Mesothelial cell of epicardium (in vitro differentiated cells): ENCODE measurements at regions not wholly inside any gene's neighbourhood (a gene's known extent, or its start where the extent isn't known, plus 50 kb on each side); places are given as distances from the start of the nearest gene placed in this dataset.

Experiments used
- DNase-seq, 2 experiments: peaks; one replicate each; pipeline ENCODE4 v3.0.0; 2021; ENCODE audit warnings: low spot score in 2 of 2; ENCODE audit not compliant: unreplicated experiment in 2 of 2
- H3K27ac Mint-ChIP-seq: 2 replicates; pipeline ENCODE4 v1.8.0; 2021; ENCODE audit warnings: mixed read lengths
- H3K27me3 Mint-ChIP-seq: 2 replicates; pipeline ENCODE4 v1.8.0; 2021; ENCODE audit warnings: low read depth, mixed read lengths
- H3K36me3 Mint-ChIP-seq: 2 replicates; pipeline ENCODE4 v1.8.0; 2021; ENCODE audit warnings: mixed read lengths
- H3K4me1 Mint-ChIP-seq: 2 replicates; pipeline ENCODE4 v1.8.0; 2021; ENCODE audit warnings: mixed read lengths
- H3K4me3 Mint-ChIP-seq: 2 replicates; pipeline ENCODE4 v1.8.0; 2021; ENCODE audit warnings: mild to moderate bottlenecking, moderate library complexity, mixed read lengths
- H3K9me3 Mint-ChIP-seq: 2 replicates; pipeline ENCODE4 v1.8.0; 2021; ENCODE audit warnings: mixed read lengths
- CTCF ChIP-seq: fragments of 200-600 bp; sonication (generic); IDR thresholded peaks from one replicate; pipeline ENCODE4 v1.5.0; 2021; ENCODE audit warnings: antibody characterized with exemption; ENCODE audit not compliant: unreplicated experiment

- H3K9me3 Mint-ChIP-seq: no peaks in the 10 kb centered on the region
- no peaks in the 10 kb centered on the region for H3K27me3 Mint-ChIP-seq
- no peak overlapping the region for H3K27ac Mint-ChIP-seq
- TF ChIP-seq CTCF: no peak
- H3K4me3 Mint-ChIP-seq: no peak overlapping the region
- no peak for DNase-seq
- no peaks in the 10 kb centered on the region for H3K36me3 Mint-ChIP-seq
- peaks cover 48% of the 10 kb centered on the region for H3K4me1 Mint-ChIP-seq
Observed at GRCh38 chr6:87908978-87909811, 138.4 kb upstream of the SPACA1 start.

GRCh38 chr6:87907521-87907920 lies 140.1 kb upstream of the SPACA1 start:
- H3K27ac Mint-ChIP-seq: no peak overlapping the region

GRCh38 chr6:87905101-87905641 lies 142.5 kb upstream of the SPACA1 start:
- Mint-ChIP-seq H3K27me3 (no peaks in the 10 kb centered on the region), H3K27ac (peak overlapping the region; percentile 19), H3K4me1 (peaks cover 52% of the 10 kb centered on the region)

More at GRCh38 chr6:87907521-87907920, 140.1 kb upstream of the SPACA1 start:
- H3K4me1 Mint-ChIP-seq: peaks cover 50% of the 10 kb centered on the region
- no peak overlapping the region for H3K4me3 Mint-ChIP-seq
- DNase-seq: no peak
- no peak for TF ChIP-seq CTCF
- H3K27me3 Mint-ChIP-seq: no peaks in the 10 kb centered on the region
- no peaks in the 10 kb centered on the region for H3K9me3 Mint-ChIP-seq
- H3K36me3 Mint-ChIP-seq: no peaks in the 10 kb centered on the region

GRCh38 chr6:87904011-87904410 lies 143.6 kb upstream of the SPACA1 start:
- Mint-ChIP-seq H3K4me3 (no peak overlapping the region), H3K4me1 (peaks cover 48% of the 10 kb centered on the region)

More at GRCh38 chr6:87905101-87905641, 142.5 kb upstream of the SPACA1 start:
- TF ChIP-seq CTCF: no peak
- no peaks in the 10 kb centered on the region for H3K9me3 Mint-ChIP-seq
- no peak for DNase-seq
- no peaks in the 10 kb centered on the region for H3K36me3 Mint-ChIP-seq
- no peak overlapping the region for H3K4me3 Mint-ChIP-seq

GRCh38 chr6:87903323-87903722 lies 144.3 kb upstream of the SPACA1 start:
- no peak overlapping the region for H3K4me3 Mint-ChIP-seq
- no peak for DNase-seq
- no peaks in the 10 kb centered on the region for H3K27me3 Mint-ChIP-seq
- peaks cover 41% of the 10 kb centered on the region for H3K4me1 Mint-ChIP-seq
- no peak for TF ChIP-seq CTCF
- peak overlapping the region; percentile 23 for H3K27ac Mint-ChIP-seq
- no peaks in the 10 kb centered on the region for H3K36me3 Mint-ChIP-seq
- no peaks in the 10 kb centered on the region for H3K9me3 Mint-ChIP-seq

More at GRCh38 chr6:87904011-87904410, 143.6 kb upstream of the SPACA1 start:
- no peaks in the 10 kb centered on the region for H3K36me3 Mint-ChIP-seq
- H3K27me3 Mint-ChIP-seq: no peaks in the 10 kb centered on the region
- no peak for TF ChIP-seq CTCF
- H3K9me3 Mint-ChIP-seq: no peaks in the 10 kb centered on the region
- H3K27ac Mint-ChIP-seq: peak overlapping the region; percentile 33
- no peak for DNase-seq
